CD1c-positive myeloid dendritic cell (primary cell): ENCODE measurements at regions not wholly inside any gene's neighbourhood (a gene's known extent, or its start where the extent isn't known, plus 50 kb on each side); places are given as distances from the start of the nearest gene placed in this dataset.
"Not testable (repeated sequence)": the region's sequence is repeated elsewhere in the genome, so short reads cannot be mapped to it uniquely, and the experiment has no call there.

ENCODE experiments used
- DNase-seq: peaks from one replicate; pipeline ENCODE4 v3.0.0-alpha.2; 2016; ENCODE audit errors: extremely low spot score

- DNase-seq: no peak
Measured at GRCh38 chr2:6111781-6112261, 419.6 kb downstream of the SOX11 start.

- no peak for DNase-seq
Measured at GRCh38 chr2:6113786-6114185, 421.6 kb downstream of the SOX11 start.

GRCh38 chr2:6127718-6128117 is 435.5 kb downstream of the SOX11 start:
- no peak for DNase-seq

DNA sequence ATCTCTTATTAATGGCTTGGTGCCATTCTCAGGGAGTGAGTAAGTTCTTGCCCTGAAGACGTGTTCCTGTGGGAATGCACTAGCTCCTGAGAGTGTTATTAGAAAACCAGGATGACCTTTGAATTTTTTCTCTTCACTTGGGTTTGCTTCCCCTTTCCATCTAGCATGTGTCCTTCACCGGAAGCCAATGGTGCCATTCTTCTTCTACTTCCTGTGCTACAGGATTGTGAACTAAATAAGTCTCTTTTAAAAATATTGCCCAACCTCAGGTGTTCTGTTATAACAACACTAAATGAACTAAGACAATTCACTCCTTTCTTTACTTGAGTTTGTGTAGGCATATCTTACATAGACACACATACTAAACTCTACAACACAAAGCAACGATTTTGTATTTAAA is 447.0 kb downstream of the SOX11 start:
- no peak for DNase-seq

- no peak for DNase-seq
Measured at GRCh38 chr2:6139916-6140315, 447.7 kb downstream of the SOX11 start.

DNA sequence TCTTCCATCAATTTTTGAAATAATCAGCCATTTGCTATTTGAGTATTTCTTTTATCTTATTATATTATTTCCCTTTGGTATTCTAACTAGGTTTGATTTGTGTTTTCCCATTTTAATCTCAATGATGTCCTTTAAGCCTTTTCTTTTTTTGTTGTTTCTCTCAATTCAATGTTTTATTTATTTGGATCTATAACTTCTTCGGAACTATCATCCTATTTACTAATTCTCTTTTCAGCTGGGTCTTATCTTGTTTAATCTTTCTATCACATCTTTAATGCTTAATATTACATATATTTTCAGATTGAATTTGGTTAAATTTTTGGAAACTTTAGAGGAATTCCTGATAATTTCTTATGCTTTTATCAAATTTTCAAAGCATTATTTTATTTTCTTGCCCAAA is 448.3 kb downstream of the SOX11 start:
- no peak for DNase-seq

GRCh38 chr2:6143812-6144211 is 451.6 kb downstream of the SOX11 start:
- DNase-seq: no peak

- not testable (repeated sequence) for DNase-seq
Measured at GRCh38 chr2:6147215-6147614, 455.0 kb downstream of the SOX11 start.

DNA sequence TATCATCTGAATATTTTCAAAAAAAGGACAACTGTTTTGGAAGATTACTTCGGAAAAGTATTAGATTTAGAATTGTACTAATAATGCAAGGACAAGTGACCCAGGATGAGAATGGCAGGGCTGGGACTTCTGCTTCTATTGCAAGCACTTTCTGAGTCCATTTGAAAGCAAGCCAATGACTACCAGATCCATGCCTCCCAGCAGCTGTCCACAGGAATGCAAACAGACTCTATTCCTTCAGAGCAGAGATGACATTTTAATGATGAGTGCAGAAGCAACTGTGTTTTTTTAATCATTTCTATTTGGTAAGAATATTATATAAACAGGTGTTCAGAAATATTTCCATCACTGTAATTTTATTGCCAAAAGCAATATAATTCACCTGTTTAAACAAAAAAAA is 456.7 kb downstream of the SOX11 start:
- no peak for DNase-seq

DNA sequence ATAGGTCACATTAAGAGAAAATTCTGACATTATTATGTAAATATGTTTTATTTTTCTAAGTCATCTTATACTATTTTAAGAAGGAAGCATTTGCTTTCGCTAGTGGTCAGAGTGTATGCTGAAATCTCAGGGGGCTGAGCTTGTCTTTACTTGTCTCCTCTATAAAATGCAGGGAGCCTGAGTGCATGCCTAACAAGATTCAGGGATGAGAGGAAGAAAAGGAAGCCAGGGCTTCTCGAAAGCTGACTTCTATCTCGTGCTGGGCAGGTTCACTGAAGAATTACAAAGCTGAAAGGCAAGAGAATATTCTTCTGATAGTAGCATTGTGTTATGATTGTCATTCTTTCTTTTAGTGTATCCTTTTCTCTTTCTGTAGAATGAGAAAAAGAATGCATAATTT is 467.4 kb downstream of the SOX11 start:
- no peak for DNase-seq

GRCh38 chr2:6163932-6164331 is 471.7 kb downstream of the SOX11 start:
- no peak for DNase-seq

DNA sequence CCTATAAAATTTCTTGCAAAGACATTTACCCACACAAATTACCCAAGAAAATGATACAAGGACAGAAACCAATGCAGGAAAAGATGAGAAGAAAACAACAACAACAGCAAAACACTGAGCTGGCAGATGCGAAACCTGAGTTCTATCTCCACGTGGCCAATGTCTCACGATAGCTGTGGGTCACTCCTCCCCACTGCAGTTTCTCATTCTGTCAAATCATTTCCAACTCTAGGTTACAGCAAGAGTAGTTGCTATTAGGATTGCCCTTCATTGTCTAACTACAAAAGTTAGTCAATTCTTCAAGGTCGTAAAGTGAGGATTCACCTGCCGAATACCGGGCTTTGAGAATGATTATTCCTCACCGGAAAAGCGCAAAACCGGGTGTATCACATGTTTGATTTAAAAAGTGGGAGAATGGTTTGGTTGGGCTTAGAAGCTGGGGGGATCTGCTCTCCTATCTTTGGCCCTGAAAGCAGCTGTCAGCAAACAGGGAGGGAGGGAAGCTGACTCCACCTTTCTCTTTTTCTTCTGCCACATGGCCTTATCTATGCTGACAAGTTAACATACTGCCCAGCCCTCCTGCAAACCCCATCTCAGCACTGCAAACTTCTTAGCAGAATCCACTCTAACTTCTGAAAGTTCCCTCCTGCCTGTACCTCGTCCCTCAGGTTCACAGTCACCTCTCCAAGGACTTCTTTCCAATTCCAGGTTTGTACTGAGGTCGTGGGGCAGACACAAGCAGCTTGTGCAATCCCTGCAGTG is 473.0 kb downstream of the SOX11 start:
- DNase-seq: no peak

GRCh38 chr2:6167592-6168138 is 475.5 kb downstream of the SOX11 start:
- no peak for DNase-seq

GRCh38 chr2:6168485-6168884 is 476.3 kb downstream of the SOX11 start:
- DNase-seq: no peak

- no peak for DNase-seq
Measured at GRCh38 chr2:6171294-6171693, 479.1 kb downstream of the SOX11 start.

DNA sequence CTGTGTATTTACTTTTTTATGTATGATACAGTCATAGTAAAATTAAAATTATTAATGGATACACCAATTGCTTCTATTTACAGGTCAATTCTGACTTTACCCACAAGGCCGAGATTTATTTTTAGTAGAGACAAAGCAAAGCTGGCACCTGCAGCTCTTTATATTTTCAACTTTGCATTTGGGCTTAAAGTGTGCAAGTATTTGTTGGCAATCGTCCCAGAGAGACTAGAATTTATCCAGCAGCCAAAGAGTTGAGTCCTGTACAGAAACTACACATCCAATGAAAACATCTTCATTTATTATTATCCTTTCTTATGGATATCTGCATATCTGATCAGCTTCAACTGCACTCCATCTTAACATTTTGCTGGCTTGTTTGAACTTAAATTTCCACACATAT is 485.6 kb downstream of the SOX11 start:
- no peak for DNase-seq

DNA sequence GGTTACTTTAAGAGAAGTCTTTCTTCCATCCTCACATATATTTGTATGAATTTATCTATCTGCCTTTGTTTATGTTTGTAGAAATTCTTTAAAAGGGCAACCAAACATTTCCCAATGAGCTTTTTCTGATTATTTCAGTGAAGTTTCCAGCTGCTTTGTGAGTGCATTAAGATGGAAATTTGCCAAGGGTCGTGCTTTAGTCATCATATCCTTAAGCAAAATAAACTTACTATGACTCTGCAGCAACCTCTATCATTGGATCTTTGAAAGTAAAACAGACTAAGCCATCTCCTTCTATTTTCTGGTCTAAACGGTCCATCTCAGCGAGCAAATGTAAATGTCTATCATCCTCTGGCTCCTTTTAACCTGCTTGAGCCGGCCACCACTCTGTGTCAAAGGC is 489.3 kb downstream of the SOX11 start:
- no peak for DNase-seq

GRCh38 chr2:6181926-6182325 is 489.7 kb downstream of the SOX11 start:
- DNase-seq: no peak

- no peak for DNase-seq
Measured at GRCh38 chr2:6183226-6183625, 491.0 kb downstream of the SOX11 start.

DNA sequence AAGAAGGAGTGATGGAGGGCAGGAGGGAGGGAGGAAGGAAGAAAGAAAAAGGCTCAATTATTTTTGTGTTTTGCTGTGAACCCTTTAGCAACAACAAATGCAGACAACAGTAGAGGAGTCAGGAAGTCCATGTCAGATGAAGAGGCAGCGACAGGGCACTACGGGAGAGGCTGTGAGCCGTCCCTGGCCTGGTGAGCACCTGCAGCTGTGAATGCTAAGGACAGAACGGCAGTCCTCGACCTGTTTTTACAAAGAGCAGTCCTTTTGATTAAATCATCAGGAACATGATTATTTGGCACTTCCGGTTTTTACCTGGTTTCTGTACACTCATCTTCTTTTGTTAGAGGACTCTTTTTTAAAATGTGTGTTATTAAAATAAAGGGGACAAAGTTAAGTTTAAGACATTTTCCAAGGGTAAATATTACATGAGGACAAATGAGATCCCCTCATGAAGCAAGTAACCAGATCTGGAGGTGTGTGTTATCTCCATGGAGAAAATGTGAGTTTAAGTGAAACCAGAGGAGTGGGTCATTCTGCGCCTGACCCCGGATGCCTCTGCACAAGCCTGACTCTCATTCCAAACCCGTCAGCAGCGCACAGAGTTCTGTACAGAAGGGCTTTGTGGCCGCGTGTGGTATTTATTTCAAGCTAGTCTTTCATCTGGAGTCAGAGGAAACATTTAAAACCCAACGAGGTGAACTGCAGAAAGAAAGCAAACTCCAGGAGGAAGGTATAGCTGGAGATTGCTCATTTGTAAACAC is 492.5 kb downstream of the SOX11 start:
- no peak for DNase-seq

DNA sequence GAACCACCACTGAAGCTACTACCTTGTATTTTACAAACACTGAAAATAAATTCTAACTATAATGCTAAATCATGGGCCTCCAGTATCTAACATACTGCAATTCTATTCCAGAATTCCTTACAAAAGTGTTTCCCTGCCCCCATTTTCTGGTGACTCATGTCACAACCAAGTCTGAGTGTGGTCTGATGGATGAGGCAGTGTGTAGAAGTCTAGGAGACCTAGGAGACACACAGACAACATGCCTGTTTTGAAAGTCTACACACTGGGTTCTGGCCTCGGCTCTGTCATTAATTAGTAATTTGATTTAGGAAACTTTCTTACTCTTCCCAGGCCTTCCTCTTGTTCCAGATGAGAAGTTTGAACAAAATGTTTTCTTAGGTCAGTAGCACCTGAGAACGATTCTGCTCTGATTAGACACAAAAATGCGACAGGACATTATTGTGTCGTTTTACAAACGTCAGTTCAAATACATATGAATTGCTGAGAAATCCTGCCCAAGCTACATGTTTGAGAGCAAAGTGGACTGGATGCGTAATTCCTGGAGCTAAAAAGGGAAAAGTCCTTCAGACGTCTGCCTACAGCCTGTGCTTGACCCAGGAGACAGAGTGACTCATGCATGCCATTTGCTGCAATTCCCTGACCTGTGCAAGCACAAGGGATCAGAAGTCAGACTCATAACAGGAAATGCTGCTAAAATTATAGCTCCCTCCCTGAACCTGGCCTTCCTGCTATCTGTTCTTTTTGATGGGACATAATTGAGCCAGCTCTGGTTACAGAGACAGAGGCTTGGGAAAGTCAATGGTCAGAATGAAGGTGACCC is 494.4 kb downstream of the SOX11 start:
- DNase-seq: no peak

DNA sequence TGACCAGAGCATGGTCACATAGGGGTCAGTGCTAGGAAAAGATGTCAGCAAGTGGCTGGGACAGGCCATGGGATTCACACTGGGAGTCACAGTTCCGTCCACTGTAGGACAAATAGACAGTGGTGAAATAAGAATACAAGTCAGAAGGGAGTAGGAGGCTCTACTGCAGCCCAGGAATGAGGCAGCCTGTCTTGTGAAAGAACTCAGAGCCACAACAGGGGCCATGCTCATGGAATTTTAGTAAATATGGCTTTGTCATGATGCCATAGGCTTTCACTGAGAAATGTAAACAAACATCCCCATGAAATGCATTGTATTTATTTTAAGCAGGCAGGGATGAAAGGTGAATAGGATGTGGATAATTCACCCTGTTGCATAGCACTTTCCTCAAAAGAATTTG is 504.3 kb downstream of the SOX11 start:
- no peak for DNase-seq
